ENCODE measurements at regions not wholly inside any gene's neighbourhood (a gene's known extent, or its start where the extent isn't known, plus 50 kb on each side); places are given as distances from the start of the nearest gene placed in this dataset.

DNA sequence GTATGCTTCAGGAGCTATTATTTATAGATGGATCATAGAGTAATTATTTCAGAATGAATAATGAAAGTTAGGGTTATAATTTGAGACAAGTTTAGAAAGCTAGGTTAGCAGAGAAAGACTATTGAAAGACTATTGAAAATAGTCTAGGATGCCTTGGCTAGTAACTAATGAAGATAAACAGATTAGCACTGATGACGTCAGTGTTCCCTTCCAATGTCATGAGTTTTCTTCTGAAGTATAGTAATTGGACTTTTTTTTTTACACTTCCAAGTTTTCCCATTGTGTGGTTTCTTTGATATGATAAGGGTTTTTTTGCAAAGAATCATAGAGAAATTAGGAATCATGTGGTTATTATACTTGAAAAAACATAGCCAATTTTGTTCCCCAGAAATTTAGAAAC is 1041.5 kb upstream of the CRIM1 start:
- TF ChIP-seq, protein P1, sequence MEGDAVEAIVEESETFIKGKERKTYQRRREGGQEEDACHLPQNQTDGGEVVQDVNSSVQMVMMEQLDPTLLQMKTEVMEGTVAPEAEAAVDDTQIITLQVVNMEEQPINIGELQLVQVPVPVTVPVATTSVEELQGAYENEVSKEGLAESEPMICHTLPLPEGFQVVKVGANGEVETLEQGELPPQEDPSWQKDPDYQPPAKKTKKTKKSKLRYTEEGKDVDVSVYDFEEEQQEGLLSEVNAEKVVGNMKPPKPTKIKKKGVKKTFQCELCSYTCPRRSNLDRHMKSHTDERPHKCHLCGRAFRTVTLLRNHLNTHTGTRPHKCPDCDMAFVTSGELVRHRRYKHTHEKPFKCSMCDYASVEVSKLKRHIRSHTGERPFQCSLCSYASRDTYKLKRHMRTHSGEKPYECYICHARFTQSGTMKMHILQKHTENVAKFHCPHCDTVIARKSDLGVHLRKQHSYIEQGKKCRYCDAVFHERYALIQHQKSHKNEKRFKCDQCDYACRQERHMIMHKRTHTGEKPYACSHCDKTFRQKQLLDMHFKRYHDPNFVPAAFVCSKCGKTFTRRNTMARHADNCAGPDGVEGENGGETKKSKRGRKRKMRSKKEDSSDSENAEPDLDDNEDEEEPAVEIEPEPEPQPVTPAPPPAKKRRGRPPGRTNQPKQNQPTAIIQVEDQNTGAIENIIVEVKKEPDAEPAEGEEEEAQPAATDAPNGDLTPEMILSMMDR (IDR thresholded peaks at IDR 0.05): no peak
- no peak for TF ChIP-seq POLR2A (IDR thresholded peaks at IDR 0.05)

All from uterus (tissue), 2 donors.